GM18868 (cell line): ENCODE measurements at regions not wholly inside any gene's neighbourhood (a gene's known extent, or its start where the extent isn't known, plus 50 kb on each side); places are given as distances from the start of the nearest gene placed in this dataset.
A peak's percentile ranks its signal among the peaks of the same experiment; 100 is the strongest.

Source experiments
- ATAC-seq: cut with Tn5 transposase; IDR thresholded peaks from one replicate; pipeline ENCODE4 v1.9.1; 2021; ENCODE audit warnings: mild to moderate bottlenecking, moderate library complexity; ENCODE audit not compliant: unreplicated experiment

DNA sequence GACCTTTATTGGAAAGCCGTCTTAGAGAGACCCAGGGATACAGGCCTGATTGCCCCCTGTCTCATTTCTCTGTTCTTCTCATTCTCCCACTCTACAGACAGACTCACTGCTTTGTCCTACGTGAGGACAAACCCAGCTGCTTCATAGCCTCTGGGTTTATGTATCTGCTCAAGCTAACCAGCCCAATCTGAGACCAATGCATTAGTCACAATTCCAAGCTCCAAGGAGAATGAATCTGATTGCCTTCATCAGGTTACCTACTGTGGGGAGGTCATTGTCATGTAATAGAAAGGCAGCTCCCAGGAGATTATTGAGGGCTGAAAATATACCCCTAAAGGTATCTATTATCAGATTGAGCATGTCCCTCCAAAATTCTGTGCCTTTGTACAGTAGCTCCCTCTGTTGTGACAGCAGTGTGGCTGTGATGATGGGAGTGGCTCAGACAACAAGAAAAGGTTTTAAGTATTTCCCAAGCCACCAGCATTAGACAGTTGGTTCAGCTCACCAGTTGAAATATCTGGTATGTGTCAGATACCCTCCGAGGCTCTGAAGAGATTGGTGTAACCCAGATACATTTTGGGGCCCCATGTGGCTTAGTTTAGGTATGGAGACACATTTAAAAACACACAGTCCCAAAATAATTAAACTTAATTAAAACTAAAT lies 123.1 kb upstream of the EEPD1 start:
- no peak for ATAC-seq

DNA sequence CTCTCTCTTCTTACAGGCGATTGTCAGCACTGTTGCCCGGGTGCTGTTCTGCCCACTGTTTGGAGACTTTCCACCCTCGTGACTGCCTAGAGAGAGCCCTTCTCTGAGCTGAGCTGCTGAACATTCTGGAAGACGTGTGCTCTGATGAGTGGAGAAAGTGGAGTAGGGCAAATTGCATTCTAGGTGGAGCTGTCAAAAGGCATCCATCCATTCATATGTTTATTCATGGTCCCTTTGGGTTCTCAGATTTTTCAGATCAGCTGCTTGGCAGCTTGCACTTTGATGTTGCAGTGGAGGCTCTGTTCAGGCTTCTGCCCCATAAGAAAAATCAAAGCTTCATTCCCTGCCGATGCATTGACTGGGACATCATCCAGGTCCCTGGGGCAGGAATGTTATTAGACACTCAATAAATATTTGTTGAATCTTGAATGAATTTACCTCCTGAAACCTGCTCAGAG lies 120.7 kb upstream of the EEPD1 start:
- no peak for ATAC-seq

DNA sequence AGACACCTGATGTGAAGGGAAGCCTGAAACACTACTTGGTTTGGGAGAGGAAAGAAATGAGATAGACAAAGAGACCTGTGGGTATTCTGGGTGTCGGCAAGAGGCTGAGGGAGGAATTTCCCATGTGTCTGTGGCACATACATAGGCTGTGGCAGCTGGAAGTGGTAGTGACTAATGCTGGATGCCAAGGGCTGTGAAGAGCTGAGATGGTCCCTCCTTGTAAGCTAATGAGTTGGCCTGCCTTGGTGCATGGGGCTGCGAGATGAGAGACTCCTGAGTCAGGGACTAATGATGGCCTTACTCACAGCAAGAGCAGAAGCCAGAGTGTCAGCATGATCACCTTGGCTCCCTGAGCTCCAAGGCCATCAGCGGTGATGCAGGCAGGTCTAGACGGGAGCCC lies 119.0 kb upstream of the EEPD1 start:
- no peak for ATAC-seq

DNA sequence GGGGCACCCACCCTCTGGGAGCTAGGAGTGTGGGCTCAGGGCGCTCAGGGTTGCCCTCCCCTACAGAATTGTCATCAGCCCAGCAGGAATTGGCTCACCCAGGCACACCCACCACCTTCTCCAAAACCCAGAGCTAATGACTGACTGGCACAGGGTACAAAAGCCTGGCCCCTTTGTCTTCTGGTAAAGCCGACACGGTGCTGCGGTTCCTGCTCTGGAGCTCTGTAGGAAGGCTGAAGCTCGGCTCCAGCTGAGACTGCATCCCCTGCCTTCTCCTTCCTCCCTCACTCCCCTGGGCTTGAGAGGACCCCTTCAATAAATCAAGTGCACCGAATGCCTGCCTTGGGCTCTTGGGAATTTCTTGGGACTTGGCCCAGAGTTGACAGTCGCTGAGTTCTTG lies 117.9 kb upstream of the EEPD1 start:
- no peak for ATAC-seq

DNA sequence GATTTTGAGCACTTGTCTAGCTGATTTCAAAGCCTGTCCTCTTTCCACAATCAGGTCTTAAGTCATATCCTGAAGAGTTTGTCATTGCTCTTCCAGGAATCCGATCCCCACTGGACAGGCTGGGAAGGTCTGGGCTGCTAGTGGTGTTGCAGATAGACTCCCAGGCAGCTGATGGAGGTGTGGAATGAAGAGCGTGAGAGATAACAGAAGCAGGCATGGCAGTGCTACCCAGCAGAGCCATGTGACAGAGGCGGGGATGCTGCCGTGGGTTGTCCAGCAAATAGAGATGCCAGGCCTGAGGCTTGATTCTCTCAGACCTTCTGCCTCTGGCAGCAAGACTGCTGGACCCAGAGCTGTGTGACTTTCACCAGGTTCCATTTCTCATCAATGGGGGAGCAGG lies 116.5 kb upstream of the EEPD1 start:
- no peak for ATAC-seq

DNA sequence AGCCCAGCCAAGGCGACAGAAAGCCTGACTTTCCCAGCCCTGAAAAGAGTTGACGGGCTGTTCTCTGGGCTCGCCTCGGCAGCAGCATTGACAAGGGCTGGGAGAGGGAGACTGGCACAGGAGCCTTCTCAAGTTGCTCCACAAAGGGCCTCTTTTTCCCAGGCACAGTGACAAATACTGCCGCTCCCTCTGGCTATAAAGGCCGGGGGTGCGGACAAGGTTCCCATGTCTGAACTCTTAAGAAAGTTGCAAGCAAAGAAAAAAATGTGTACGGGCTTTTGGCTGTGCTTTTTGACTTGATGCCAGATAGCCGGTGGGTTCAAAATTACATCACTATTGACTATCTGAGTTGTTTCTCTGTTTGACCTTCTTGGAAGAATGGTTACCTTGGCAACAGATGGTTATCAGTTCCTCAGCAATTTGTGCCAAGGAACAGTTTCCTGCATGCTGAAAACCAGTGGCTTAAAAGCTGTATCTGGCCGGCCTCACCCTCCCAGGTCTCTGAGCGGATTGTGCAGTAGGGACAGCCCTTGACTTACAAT lies 115.9 kb upstream of the EEPD1 start:
- no peak for ATAC-seq

DNA sequence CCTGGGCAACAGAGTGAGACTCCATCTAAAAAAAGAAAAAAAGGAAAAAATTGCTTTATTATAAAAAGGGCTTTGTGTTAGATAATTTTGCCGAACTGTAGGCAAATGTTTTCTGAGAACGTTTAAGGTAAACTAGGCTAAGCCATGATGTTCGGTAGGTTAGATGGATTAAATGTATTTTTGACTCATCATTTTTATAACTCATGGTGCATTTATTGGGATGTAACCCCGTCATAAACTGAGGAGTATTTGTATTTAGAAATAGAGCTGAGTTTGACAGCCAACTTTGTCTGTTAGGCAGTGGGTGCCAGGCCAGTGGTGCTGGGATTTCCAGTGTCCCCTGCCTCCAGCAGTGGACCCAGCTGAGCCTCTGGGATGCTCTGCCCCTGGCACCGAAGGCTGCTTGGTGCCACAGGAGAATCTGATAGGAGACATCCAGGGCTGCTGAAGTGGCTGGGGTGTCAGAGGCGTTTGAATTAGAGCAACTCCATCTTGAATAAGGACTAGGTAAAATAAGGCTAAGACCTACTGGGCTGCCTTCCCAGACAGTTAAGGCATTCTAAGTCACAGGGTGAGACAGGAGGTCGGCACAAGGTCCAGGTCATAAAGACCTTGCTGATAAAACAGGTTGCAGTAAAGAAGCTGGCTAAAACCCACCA lies 114.9 kb upstream of the EEPD1 start:
- ATAC-seq, result no peak

DNA sequence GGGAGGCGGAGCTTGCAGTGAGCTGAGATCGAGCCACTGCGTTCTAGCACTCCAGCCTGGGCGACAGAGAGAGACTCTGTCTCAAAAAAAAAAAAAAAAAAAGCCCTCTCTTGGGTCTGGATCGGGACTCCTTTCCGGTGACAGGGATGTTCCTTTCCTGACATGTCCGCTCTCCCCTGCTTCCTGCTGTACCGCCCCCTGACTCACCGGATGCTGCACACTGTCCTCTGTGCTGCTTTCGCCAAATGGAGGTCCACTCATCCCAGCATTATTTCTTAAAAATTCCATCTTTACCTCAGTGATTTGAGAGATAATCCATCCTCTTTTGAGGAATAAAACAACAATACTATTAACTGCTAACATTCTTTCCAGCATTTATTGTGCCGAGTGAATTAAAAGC lies 113.8 kb upstream of the EEPD1 start:
- no peak for ATAC-seq

DNA sequence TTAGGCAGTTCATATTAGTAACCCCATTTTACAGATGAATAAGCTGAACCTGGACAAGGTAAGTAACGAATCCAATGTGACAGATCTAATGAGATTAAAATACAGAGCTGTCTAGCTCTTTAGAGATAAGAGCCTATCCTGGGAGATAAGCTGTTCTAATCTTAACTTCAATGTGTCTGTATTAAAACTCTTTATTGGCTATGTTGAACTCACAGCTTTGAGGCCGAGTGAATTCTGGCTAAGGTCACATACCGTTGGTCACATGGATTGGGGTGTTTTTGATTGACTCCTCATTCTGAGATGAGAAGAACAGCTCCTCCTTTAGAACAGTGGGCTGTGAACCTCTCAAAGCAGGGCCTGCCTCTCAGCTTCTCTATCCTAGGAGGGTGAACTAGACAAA lies 113.4 kb upstream of the EEPD1 start:
- no peak for ATAC-seq

DNA sequence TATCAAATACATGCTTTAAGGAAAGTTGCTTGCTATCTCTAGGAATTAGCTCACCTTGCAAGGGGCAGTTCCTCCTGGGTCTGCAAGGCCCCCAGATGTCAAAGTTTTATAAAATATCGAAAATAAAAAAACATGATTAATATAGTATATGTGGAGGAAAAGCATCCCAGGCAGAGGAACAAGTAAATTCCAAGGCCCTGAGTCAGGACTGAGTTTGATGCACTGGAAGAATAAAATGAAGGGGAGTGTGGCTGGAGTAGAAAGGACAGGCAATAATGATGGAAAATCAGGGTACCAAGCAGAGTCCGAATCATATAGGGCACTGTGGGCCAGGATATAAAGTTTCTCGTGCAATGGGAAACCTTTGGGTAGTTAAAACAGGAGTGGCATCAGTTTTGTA lies 112.4 kb upstream of the EEPD1 start:
- no peak for ATAC-seq

DNA sequence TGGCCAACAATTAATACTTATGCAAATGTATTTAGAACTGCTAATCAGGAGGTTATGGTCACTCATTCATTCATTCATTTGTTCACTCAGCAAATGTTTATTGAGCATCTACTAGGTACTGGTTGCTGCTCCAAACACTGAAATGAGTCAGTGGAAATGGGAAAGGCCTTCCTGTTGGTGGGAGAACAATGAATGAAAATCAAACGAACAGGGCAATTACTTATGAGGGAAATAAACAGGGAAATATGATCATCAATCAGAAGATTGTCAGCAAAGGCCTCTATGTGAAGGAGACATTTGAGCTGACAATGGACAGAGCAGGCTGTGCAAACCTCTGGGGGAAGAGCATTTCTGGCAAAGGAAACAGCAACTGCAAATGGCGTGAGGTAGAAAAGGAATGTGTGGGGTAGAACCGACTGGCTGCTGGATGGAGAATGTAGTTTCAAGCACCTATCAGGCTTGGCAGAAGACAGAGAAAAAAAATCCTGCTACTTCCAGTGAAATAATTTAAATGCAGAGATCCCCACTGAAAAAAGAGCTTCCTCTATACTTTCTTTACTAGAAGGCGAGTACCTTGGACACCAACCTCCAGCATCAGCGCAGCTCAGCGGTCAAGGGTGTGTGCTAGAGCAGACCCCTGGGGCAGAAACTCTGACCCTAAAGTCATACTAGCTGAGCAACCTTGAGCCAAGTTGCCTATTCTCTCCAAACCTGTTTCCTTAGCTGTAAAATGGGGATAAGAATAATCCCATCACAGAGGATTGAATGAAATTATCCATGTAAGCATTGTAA lies 108.8 kb upstream of the EEPD1 start:
- no peak for ATAC-seq

DNA sequence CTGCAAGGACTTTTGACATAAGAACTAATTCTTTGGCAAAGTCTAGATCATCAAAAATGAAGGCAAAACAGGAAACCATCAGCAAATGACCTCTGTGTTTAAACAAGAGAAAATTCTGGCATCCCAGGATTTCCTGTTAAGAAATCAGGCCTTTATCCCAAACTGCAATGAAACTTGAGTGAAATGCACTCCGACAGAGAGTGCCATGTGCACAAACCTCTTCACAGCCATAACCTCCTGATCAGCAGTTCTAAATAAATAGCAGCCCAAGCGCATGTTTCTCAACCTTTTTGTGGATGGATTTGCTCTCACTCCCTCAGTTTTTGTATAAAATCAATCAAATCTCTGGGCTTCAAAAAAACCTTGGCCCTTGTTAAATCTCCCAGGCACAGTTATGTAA lies 107.7 kb upstream of the EEPD1 start:
- no peak for ATAC-seq

DNA sequence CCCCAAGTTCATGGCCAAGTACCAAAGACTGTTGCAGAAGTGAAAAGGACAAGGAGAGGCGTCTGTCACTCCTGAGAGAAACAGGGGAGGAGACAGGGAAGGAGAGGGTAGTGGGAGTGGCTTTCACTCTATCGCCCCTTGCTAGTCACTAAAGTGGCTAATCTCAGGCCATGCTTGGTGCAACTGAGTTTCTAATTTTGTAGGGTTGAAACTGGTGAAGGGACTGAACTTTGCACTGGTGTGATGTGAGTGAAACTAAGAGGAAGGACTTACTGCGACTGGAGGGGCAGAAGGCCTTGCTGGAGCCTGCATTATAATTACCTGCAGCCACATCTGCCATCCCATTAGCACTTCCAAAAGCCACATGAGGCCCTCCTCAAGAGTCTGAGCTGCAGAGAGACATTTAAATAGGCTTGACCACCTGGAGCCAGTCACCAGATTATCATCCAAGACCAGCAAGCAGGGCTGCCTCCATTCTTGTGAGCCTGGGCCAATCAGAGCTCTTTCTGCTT lies 107.2 kb upstream of the EEPD1 start:
- no peak for ATAC-seq

DNA sequence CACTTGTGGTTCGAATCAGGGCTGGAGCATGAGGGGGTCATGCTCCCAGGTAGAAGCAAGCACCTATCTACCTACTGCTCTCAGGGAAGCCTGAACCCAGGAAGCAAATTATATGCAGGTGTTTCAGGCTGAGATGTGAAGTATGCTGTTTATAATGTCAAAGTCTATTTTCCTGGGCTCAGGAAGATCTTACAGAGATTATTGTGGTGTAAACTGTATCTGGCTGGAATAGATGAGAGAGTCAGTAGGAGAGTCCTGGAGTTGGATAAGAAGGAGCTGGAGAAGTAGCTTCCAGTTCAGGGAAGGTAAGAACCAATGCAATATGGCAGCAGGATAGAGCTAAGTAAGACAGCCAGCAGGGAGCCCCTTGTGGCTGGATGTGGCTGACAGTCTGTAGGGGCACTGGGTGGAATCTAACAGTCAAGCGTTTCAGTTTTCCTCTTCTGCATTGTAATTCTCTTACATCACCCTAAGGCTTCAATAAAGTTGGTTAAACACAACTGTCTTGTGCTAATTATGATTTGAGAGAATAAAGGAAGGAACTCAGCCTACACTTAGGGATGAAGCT lies 105.9 kb upstream of the EEPD1 start:
- ATAC-seq, result no peak

DNA sequence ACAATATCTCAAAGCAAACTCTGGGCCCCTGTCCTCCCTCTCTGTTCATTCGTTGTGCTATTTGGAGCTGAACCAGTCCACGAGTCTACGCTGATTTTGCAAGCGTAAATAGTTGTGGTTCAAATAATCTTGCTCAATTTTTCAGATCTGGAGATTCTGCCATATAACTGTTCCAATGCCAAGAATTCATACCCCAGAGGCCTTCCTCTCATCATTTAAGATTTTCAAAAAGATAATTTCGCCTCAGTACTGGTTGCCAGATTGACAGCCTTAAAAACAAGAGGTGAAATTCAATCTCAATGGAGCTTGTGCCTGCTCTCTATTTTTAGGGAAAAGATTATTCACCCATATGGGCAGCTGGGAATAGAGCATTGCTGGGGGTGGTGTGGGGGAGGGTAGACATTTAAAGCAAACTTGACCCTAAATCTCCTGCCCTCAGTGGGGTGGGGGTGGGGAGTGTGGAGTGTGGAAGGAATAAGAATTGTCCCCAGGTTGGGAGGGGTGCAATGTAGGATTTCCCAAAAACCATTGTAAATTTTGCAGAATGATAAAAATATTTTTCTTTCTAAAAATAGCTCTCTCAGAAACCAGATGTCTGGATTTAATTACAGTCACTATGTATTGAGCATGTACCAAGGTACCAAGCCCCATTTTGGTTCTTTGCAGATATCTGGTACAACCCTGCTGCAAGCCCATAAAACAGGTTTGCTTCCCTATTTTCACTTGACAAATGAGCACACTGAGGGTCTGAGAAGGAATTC lies 104.7 kb upstream of the EEPD1 start:
- ATAC-seq, result no peak

DNA sequence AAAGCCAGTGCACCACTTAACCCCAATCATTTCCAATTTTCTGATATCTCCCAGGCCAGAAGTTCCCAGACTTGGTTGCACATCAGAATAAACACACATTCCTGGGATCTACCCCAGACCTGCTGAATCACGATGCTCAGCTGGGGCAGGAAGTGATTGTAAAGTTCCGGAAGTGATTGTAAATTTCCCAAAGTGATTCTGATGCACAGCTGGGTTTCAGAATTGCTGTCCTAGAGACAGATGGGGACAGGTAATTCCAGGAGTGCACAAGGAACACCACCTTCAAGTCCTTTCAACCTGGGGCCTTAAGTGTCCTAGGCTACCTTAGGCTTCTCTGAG lies 104.2 kb upstream of the EEPD1 start:
- ATAC-seq, result no peak

DNA sequence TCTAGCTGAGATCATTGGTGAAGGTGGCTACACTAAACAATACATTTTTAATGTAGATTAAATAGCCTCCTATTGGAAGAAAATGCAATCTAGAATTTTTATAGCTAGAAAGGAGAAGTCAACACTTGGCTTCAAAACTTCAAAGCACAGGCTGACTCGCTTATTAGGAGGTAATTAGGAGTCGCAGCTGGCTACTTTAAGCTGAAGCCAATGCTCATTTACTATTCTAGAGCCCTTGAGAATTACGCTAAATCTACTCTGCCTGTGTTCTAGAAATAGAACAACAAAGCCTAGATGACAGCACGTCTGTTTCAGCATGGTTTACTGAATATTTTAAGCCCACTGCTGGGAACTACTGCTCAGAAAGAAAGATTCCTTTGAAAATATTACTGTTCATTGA lies 101.6 kb upstream of the EEPD1 start:
- ATAC-seq, result no peak

DNA sequence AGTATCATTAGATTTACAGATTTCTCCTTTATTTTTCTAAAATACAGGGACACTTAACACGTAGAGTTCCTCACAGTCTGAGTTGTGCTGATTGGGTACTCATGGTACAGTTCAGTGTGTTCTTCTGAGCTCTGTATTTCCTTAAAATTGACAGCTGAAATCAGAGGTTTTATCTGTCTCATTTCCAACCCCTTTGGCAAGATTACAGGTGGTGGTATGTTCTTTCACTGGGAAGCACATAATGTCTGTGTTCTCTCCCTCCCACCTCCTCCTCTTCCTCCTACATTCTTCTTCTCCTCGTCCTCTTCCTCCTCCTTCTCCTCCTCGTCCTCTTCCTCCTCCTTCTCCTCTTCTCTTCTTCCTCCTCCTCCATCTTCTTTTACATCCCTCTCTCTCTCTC lies 99.5 kb upstream of the EEPD1 start:
- no peak for ATAC-seq

DNA sequence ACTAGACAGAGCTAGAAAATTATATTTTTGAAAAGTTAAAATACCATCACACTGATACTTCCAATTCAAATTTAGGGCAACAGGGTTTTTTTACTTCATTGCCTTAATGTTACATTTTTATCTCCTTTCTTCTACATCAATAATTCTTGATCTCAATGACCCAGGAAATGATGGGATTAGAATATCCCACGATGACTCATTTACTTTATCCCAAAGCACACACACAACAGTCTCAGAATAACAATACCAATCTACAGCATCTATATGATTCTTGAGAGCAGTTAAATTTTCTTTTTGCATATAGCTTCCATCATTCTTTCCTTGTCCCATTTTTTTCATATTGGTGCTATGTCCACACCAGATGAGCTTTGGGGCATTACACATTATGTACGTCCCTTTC lies 98.4 kb upstream of the EEPD1 start:
- no peak for ATAC-seq

DNA sequence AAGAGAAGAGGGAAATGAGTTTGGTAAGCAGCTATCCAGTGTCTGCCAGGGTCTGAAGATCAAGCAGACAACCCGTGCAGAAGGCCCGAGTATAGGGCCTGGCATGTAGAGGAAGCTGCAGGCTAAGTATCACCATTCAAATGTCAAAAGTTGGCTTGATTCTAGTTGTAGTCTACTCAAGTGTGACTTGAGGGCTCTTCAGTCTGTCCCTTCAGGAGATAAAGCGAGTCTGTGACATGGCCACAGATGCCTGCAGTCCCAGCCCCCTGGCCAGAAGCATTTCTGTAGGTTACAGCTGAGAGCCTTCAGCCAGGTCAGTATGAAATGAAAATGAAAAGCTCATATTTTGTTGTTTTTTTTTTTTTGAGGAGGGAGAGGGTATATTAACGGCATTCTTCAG lies 97.8 kb upstream of the EEPD1 start:
- ATAC-seq, result no peak

DNA sequence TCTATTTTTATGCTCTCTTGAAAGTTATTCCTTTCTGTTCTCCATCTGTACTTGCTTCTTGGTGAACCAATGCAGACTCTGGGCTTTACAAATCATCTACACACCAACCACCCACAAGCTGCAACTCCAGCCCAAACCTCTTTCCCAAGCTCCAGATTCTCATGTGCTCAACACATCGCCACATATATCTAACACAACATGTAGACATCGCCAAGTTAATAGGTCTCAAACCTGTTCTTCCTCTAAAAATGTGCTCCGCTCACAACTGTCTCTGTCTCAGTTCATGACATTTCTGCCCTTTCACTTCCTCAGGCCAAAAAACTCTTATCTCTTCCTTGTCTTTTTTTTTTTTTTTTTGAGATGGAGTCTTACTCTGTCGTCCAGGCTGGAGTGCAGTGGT lies 95.7 kb upstream of the EEPD1 start:
- peak; percentile 61 for ATAC-seq
